ENCODE measurements at regions not wholly inside any gene's neighbourhood (a gene's known extent, or its start where the extent isn't known, plus 50 kb on each side); places are given as distances from the start of the nearest gene placed in this dataset.

DNA sequence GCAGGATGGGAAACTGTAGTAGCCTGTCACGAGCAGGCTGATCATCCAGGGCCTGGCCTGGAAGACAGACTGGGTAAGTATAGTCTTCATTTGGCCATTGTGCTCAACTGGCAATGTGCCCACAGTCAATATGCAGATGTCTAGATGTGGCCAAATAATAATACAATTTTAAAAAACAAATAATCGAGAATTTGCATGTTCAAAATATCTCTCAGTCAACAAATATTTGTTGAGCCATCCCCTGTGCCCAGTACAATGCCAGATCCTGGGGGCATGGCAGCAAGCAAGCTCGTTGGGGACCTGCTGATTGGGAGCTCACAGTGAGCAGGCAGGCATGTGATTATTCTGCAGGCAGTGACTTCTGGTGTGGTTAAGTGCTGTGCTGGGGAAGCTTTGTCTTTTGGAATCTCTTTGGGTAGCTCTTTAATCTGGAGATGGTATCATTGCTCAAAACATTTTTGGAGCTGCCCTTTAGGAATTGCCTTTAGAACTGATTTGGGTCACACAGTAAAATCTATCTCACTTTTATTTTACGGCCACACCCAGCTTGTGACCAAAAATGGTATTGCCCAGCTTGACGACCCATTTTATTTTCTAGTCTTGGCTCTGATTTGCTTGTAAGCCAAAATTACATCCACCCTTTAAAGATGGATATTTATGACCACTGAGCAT, 92.2 kb downstream of the PLCE1 start:
- no TSS peak for BruUV-seq (replicated peaks)
- TF ChIP-seq EGR1 (IDR thresholded peaks at IDR 0.05; ENCODE audit: low read depth) (no peak), EZH2 (IDR thresholded peaks at IDR 0.05) (no peak)
- no peak overlapping the region for H3K9ac ChIP-seq (ENCODE audit: low read length)
- H3K27me3 ChIP-seq (ENCODE audit: insufficient read depth, low read length), result peaks cover 4% of the 10 kb centered on the region; the same call in 1 of the 2 replicates
- H2AFZ ChIP-seq (ENCODE audit: low read depth, low read length, poor library complexity, severe bottlenecking), result no peak overlapping the region
- no peak overlapping the region for H3K4me2 ChIP-seq (ENCODE audit: low read length)
- H3K27ac ChIP-seq (ENCODE audit: low read depth, low read length), result no peak overlapping the region
- no peaks in the 10 kb centered on the region for H3K9me2 ChIP-seq (ENCODE audit: insufficient read depth)
- H4K20me1 ChIP-seq (ENCODE audit: insufficient read depth), result no peaks in the 10 kb centered on the region
- no peaks in the 10 kb centered on the region for H3K36me3 ChIP-seq (ENCODE audit: control insufficient read depth in 1 of 2, insufficient read depth in 2 of 2, low read length in 2 of 2)
- H3K79me2 ChIP-seq (ENCODE audit: insufficient read depth, low read length), result no peaks in the 10 kb centered on the region
- RAD21 ChIA-PET (ENCODE audit: low non-redundant PET in 1 of 2, low total read pairs in 2 of 2, uncharacterized antibody in 2 of 2, unreplicated experiment in 2 of 2), result no interaction called here
- no peak overlapping the region for H3K4me3 ChIP-seq (replicated peaks in 1 of 2; ENCODE audit: low read depth in 1 of 2, low read length in 2 of 2)
- ATAC-seq, result no peak
- CTCF ChIA-PET, result no interaction called here
- H3K9me3 ChIP-seq (ENCODE audit: control insufficient read depth in 1 of 2, insufficient read depth in 1 of 2, low read depth in 1 of 2, low read length in 2 of 2), result no peaks in the 10 kb centered on the region
- POLR2A ChIA-PET, result no interaction called here
- no peaks in the 10 kb centered on the region for H3K4me1 ChIP-seq (ENCODE audit: control insufficient read depth in 1 of 2, insufficient read depth in 2 of 2, low read length in 2 of 2)
- no peak for DNase-seq (ENCODE audit: low read depth, low spot score)
- intact Hi-C loops (cut with micrococcal nuclease), result no loop called here

- POLR2A ChIA-PET, result no interaction called here
- CTCF ChIA-PET, result no interaction called here
- RAD21 ChIA-PET (ENCODE audit: low non-redundant PET in 1 of 2, low total read pairs in 2 of 2, uncharacterized antibody in 2 of 2, unreplicated experiment in 2 of 2), result no interaction called here
- Histone ChIP-seq H3K9me2 (ENCODE audit: insufficient read depth) (no peaks in the 10 kb centered on the region), H3K9ac (ENCODE audit: low read length) (no peak overlapping the region), H3K4me1 (ENCODE audit: control insufficient read depth in 1 of 2, insufficient read depth in 2 of 2, low read length in 2 of 2) (no peaks in the 10 kb centered on the region), H3K27ac (ENCODE audit: low read depth, low read length) (no peak overlapping the region), H3K79me2 (ENCODE audit: insufficient read depth, low read length) (no peaks in the 10 kb centered on the region), H3K4me3 (replicated peaks in 1 of 2; ENCODE audit: low read depth in 1 of 2, low read length in 2 of 2) (no peak overlapping the region), H3K36me3 (ENCODE audit: control insufficient read depth in 1 of 2, insufficient read depth in 2 of 2, low read length in 2 of 2) (no peaks in the 10 kb centered on the region), H3K4me2 (ENCODE audit: low read length) (no peak overlapping the region), H4K20me1 (ENCODE audit: insufficient read depth) (no peaks in the 10 kb centered on the region), H2AFZ (ENCODE audit: low read depth, low read length, poor library complexity, severe bottlenecking) (no peak overlapping the region), H3K9me3 (ENCODE audit: control insufficient read depth in 1 of 2, insufficient read depth in 1 of 2, low read depth in 1 of 2, low read length in 2 of 2) (no peaks in the 10 kb centered on the region), H3K27me3 (ENCODE audit: insufficient read depth, low read length) (peaks cover 4% of the 10 kb centered on the region; the same call in 1 of the 2 replicates)
- no TSS peak for BruUV-seq (replicated peaks)
- ATAC-seq, result no peak
- intact Hi-C loops (cut with micrococcal nuclease), result no loop called here
- DNase-seq (ENCODE audit: low read depth, low spot score), result no peak
- TF ChIP-seq TCF7L2 (IDR thresholded peaks at IDR 0.05; ENCODE audit: borderline replicate concordance, extremely low read depth, insufficient read depth, insufficient read length) (no peak), REST (IDR thresholded peaks at IDR 0.05; ENCODE audit: low read depth) (no peak), EZH2phosphoT487 (IDR thresholded peaks at IDR 0.05; ENCODE audit: borderline replicate concordance) (no peak), EZH2 (IDR thresholded peaks at IDR 0.05) (no peak), ZBTB33 (IDR thresholded peaks at IDR 0.05; ENCODE audit: extremely low read depth, insufficient replicate concordance, low read length) (no peak), POLR2AphosphoS5 (IDR thresholded peaks at IDR 0.05; ENCODE audit: low read depth, low read length) (no peak), CTCF (IDR thresholded peaks at IDR 0.05 in 2 of 3, conservative IDR thresholded peaks at IDR 0.05 in 1 of 3; ENCODE audit: borderline replicate concordance in 1 of 3, insufficient read depth in 1 of 3, low read depth in 2 of 3, low read length in 2 of 3) (no peak), ZFX (IDR thresholded peaks at IDR 0.05) (no peak), SRF (IDR thresholded peaks at IDR 0.05; ENCODE audit: low read depth) (no peak), SP1 (IDR thresholded peaks at IDR 0.05; ENCODE audit: low read depth) (no peak), CEBPB (IDR thresholded peaks at IDR 0.05; ENCODE audit: low read depth) (no peak)
Observed at GRCh38 chr10:94088926-94089381, 95.2 kb downstream of the PLCE1 start.
